WTC11 (cell line): ENCODE measurements at regions not wholly inside any gene's neighbourhood (a gene's known extent, or its start where the extent isn't known, plus 50 kb on each side); places are given as distances from the start of the nearest gene placed in this dataset.

Experiments used
- ATAC-seq: fragments of 200-7000 bp; cut with Tn5 transposase; 2 replicates; pipeline ENCODE4 v1.10.0; 2021; ENCODE audit warnings: mild to moderate bottlenecking, moderate library complexity
- CTCF ChIA-PET: fragments of 300-600 bp; sonication (Branson Sonifier 250); formaldehyde crosslinking; loops from one replicate; lab custom pipeline; 2021; ENCODE audit warnings: antibody characterized with exemption; lab: Charles Lee
- POLR2A ChIA-PET: fragments of 350-600 bp; sonication (Branson Sonifier 250); formaldehyde crosslinking; loops from one replicate; lab custom pipeline; 2021; ENCODE audit warnings: antibody characterized with exemption; lab: Charles Lee
- DNase-seq: peaks from one replicate; pipeline ENCODE4 v3.0.0; 2021; ENCODE audit warnings: low spot score
- H3K27ac Mint-ChIP-seq: 2 replicates; pipeline ENCODE4 v1.8.0; 2021; ENCODE audit warnings: mixed read lengths
- H3K27me3 Mint-ChIP-seq: 2 replicates; pipeline ENCODE4 v1.8.0; 2021; ENCODE audit warnings: low read depth, mild to moderate bottlenecking, moderate library complexity, mixed read lengths
- H3K36me3 Mint-ChIP-seq: 2 replicates; pipeline ENCODE4 v1.8.0; 2021; ENCODE audit warnings: mixed read lengths
- H3K4me1 Mint-ChIP-seq: 2 replicates; pipeline ENCODE4 v1.8.0; 2022; ENCODE audit warnings: mixed read lengths
- H3K4me3 Mint-ChIP-seq: 2 replicates; pipeline ENCODE4 v1.8.0; 2021; ENCODE audit warnings: mild to moderate bottlenecking, moderate library complexity, mixed read lengths
- H3K9me3 Mint-ChIP-seq: 2 replicates; pipeline ENCODE4 v1.8.0; 2021; ENCODE audit warnings: mixed read lengths
- ETV6 ChIP-seq: sonication (generic); formaldehyde crosslinking; IDR thresholded peaks from 2 replicates; pipeline ENCODE4 v1.8.1; 2022; ENCODE audit warnings: mild to moderate bottlenecking, missing genetic modification reagents
- TCF7 ChIP-seq: sonication (generic); formaldehyde crosslinking; IDR thresholded peaks from 2 replicates; pipeline ENCODE4 v1.8.0; 2022; ENCODE audit warnings: mild to moderate bottlenecking, low read depth, missing genetic modification reagents, moderate library complexity
- ZNF232 ChIP-seq: sonication (generic); formaldehyde crosslinking; IDR thresholded peaks from 2 replicates; pipeline ENCODE4 v1.8.0; 2022; ENCODE audit warnings: mild to moderate bottlenecking, missing genetic modification reagents
- TF ChIP-seq, protein P1 (sequence below): sonication (generic); formaldehyde crosslinking; IDR thresholded peaks from 2 replicates; pipeline ENCODE4 v1.8.0; 2023; ENCODE audit warnings: missing genetic modification reagents, mild to moderate bottlenecking, borderline replicate concordance
- TF ChIP-seq, protein P2 (sequence below): sonication (generic); formaldehyde crosslinking; IDR thresholded peaks from 2 replicates; pipeline ENCODE4 v1.8.0; 2022; ENCODE audit warnings: mild to moderate bottlenecking, missing genetic modification reagents
- TF ChIP-seq, protein P3 (sequence below): sonication (generic); formaldehyde crosslinking; IDR thresholded peaks from 2 replicates; pipeline ENCODE4 v1.8.0; 2022; ENCODE audit warnings: mild to moderate bottlenecking, missing genetic modification reagents
- TF ChIP-seq, protein P4 (sequence below): fragments of 250-450 bp; sonication (Bioruptor Pico); IDR thresholded peaks from 2 replicates; pipeline ENCODE4 v1.9.0; 2021; ENCODE audit warnings: mild to moderate bottlenecking

DNA sequence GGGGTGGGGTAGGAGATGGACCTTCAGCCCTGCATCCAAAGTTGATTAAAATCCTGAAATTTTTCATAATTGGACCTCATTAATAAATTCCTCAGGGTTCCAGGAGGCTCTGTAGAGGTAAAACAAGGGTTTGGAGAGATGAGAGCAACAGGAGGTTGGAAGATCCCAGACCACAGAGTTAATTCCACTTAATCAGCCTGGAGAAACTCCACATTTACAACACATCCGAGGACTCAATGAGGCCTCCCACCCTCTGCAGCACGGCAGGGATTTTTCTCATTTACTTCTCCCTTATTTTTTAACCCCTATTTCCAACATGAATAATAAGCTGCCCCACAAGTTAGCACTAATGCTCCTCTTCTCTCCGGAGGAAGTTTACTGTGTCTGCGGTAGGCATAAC lies 165.0 kb upstream of the MAP3K1 start:
- Mint-ChIP-seq H3K4me3 (no peak overlapping the region), H3K27me3 (no peaks in the 10 kb centered on the region), H3K9me3 (peaks cover 10% of the 10 kb centered on the region), H3K36me3 (no peaks in the 10 kb centered on the region), H3K27ac (no peak overlapping the region), H3K4me1 (peaks cover 20% of the 10 kb centered on the region)
- no peak for DNase-seq
- TF ChIP-seq ZNF232 = no peak
- ATAC-seq = no peak
- ChIA-PET CTCF (no interaction called here), POLR2A (no interaction called here)

DNA sequence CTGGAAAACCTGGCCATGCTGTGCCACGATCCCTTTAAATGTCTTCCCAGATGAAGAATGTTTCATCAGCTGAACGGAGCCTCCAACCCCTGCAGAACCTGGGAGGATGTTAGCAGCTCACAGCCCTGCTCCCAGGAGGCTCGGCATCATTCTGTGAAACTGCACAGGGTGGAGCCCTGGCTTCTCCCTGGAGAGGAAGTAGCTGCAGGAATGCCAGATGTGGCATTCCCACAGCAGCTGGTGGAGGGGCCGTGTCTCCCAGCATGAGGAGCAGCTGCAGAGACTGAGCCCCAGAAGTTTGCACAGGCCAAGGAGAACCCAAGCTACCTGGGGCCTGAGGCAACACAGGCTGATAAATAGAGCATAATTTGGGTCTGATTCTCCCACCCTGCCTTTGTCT lies 165.8 kb upstream of the MAP3K1 start:
- DNase-seq (no peak), ATAC-seq (peak; percentile 28; the same call in 1 of the 2 replicates)
- POLR2A ChIA-PET = no interaction called here

DNA sequence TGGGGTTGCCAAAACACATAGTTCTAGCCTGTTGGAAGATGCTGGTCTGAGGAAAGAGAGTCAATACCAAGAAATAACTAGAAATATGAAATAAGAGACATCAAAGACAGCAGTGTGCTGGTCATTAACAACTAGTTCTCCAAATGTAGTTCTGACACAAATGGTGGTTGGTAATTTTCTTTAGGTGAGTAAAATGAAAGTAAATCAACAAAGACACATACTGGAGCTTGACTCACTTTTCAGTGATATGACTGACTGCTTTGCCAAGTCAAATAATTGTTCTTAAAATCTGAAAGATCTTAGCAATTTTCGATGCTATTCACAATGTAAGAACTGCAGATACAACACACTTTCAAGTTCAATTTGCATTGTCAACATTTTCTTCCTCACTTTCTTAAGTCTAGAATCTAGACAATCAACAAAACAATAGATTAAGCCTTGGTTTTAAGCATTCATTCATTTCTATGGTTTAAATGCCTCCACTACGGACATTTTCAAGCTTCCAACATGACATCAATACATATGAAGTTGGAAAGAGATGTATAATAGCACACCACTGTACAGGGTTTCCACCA lies 166.8 kb upstream of the MAP3K1 start:
- CTCF ChIA-PET = no interaction called here
- H3K4me1 Mint-ChIP-seq = peaks cover 20% of the 10 kb centered on the region
- ATAC-seq = no peak
- H3K27ac Mint-ChIP-seq = no peak overlapping the region
- TF ChIP-seq ETV6 (CRISPR knock-in tag) = no peak
- TF ChIP-seq, protein P1, sequence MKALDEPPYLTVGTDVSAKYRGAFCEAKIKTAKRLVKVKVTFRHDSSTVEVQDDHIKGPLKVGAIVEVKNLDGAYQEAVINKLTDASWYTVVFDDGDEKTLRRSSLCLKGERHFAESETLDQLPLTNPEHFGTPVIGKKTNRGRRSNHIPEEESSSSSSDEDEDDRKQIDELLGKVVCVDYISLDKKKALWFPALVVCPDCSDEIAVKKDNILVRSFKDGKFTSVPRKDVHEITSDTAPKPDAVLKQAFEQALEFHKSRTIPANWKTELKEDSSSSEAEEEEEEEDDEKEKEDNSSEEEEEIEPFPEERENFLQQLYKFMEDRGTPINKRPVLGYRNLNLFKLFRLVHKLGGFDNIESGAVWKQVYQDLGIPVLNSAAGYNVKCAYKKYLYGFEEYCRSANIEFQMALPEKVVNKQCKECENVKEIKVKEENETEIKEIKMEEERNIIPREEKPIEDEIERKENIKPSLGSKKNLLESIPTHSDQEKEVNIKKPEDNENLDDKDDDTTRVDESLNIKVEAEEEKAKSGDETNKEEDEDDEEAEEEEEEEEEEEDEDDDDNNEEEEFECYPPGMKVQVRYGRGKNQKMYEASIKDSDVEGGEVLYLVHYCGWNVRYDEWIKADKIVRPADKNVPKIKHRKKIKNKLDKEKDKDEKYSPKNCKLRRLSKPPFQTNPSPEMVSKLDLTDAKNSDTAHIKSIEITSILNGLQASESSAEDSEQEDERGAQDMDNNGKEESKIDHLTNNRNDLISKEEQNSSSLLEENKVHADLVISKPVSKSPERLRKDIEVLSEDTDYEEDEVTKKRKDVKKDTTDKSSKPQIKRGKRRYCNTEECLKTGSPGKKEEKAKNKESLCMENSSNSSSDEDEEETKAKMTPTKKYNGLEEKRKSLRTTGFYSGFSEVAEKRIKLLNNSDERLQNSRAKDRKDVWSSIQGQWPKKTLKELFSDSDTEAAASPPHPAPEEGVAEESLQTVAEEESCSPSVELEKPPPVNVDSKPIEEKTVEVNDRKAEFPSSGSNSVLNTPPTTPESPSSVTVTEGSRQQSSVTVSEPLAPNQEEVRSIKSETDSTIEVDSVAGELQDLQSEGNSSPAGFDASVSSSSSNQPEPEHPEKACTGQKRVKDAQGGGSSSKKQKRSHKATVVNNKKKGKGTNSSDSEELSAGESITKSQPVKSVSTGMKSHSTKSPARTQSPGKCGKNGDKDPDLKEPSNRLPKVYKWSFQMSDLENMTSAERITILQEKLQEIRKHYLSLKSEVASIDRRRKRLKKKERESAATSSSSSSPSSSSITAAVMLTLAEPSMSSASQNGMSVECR (CRISPR knock-in tag) = no peak
- TF ChIP-seq, protein P2, sequence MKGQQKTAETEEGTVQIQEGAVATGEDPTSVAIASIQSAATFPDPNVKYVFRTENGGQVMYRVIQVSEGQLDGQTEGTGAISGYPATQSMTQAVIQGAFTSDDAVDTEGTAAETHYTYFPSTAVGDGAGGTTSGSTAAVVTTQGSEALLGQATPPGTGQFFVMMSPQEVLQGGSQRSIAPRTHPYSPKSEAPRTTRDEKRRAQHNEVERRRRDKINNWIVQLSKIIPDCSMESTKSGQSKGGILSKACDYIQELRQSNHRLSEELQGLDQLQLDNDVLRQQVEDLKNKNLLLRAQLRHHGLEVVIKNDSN (CRISPR knock-in tag) = no peak
- no peaks in the 10 kb centered on the region for H3K27me3 Mint-ChIP-seq
- H3K4me3 Mint-ChIP-seq = no peak overlapping the region
- H3K9me3 Mint-ChIP-seq = no peaks in the 10 kb centered on the region
- no peak for DNase-seq
- no peaks in the 10 kb centered on the region for H3K36me3 Mint-ChIP-seq
- POLR2A ChIA-PET = no interaction called here

More for the DNA sequence above, 165.8 kb upstream of the MAP3K1 start:
- Mint-ChIP-seq H3K36me3 (no peaks in the 10 kb centered on the region), H3K9me3 (peaks cover 1% of the 10 kb centered on the region; the same call in 1 of the 2 replicates), H3K27me3 (no peaks in the 10 kb centered on the region), H3K4me1 (peaks cover 20% of the 10 kb centered on the region), H3K4me3 (no peak overlapping the region), H3K27ac (no peak overlapping the region)
- CTCF ChIA-PET = no interaction called here
- no peak for TF ChIP-seq TCF7 (CRISPR knock-in tag)
- TF ChIP-seq, protein P1 (CRISPR knock-in tag) = no peak
- TF ChIP-seq, protein P3, sequence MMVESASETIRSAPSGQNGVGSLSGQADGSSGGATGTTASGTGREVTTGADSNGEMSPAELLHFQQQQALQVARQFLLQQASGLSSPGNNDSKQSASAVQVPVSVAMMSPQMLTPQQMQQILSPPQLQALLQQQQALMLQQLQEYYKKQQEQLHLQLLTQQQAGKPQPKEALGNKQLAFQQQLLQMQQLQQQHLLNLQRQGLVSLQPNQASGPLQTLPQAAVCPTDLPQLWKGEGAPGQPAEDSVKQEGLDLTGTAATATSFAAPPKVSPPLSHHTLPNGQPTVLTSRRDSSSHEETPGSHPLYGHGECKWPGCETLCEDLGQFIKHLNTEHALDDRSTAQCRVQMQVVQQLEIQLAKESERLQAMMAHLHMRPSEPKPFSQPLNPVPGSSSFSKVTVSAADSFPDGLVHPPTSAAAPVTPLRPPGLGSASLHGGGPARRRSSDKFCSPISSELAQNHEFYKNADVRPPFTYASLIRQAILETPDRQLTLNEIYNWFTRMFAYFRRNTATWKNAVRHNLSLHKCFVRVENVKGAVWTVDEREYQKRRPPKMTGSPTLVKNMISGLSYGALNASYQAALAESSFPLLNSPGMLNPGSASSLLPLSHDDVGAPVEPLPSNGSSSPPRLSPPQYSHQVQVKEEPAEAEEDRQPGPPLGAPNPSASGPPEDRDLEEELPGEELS (CRISPR knock-in tag) = no peak
- TF ChIP-seq, protein P4, sequence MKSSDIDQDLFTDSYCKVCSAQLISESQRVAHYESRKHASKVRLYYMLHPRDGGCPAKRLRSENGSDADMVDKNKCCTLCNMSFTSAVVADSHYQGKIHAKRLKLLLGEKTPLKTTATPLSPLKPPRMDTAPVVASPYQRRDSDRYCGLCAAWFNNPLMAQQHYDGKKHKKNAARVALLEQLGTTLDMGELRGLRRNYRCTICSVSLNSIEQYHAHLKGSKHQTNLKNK = no peak
- no peak for TF ChIP-seq ZNF232
